A172 (cell line): ENCODE measurements at regions not wholly inside any gene's neighbourhood (a gene's known extent, or its start where the extent isn't known, plus 50 kb on each side); places are given as distances from the start of the nearest gene placed in this dataset.

ENCODE experiments used
- DNase-seq: peaks from one replicate; pipeline ENCODE4 v3.0.0-alpha.2; 2015; ENCODE audit warnings: low spot score

DNA sequence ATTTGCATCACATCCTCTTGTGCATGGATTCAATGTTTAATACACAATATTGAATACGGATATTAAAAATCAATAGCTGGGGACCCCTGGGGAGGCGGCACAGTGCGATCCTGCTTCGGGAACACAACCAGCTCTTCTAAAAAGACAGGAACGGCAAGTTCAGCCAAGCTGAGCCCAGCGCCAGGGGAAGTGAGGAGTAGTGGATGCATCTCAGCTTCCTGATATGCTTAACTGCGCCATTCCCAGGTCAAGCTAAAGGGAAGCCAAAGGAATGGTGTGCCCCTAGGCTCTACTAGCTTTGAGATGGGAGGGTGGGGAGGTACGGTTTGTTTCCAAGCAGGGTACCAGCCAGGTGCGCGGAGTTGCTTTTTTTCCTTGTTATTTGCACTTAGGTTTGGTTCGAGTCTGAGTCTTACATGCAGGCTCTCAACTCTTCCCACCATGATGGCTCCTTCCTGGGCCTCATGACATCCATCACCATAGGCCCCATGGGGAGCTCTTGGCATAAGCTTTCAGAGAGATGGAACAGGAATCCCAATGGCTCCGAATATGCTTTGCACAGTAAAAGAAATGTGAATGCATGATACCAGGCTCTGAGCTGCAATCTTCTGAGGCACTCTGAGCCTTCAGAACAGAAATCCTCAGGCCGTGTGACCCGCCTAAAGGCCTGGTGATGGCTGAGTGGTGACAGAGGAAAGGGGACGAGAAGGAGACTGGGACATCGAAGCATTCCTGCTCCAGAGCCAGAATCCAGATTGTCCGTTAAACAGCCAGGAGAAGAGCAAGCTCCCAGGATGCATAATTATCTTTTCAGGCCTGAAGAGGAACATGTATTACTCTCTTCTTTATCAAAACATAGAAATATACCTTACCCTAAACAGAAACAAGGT, 51.8 kb upstream of the BCOR start:
- DNase-seq, result no peak

DNA sequence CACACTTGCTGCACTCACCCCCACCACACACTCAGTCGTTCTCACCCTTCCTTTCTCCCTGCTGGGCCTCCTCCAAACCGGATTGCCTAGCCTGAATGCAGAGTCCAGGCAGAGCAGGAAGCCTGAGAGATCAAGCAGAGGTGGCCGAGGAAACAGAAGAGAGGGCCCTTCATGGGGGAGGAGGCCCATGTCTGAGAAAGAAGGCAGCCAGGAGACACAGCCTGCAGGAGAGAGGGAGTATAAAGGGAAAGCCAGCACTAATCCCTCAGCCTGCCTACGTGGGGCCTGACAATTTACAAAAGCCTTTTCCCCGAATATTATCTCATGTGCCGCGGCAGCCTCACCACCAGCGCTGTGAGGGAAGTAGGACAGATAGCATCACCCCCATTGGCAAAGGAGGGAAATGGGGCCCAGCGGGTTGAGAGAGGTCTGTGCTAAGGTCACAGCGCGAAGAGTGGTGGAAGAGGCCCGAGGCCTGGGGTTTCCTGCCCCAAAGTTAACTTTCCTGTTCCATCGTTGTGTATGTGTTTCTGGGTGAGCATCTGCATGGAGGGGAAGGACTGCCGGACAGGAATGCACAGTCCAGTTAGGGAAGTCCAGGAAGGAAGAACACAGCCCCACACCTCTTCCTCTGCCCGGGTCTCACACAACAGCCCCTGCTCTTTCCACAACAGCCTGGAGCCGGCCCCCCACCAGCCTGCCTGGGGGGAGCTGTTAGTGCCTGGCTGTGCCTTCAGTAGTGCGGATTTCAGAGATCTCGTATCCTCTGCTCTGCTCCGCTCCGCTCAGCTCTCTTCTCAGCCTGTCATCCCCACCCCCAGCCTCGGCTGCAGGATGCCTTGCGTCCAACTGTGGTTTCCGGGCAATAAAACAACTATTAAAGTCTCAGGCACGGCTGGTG, 50.9 kb upstream of the BCOR start:
- DNase-seq, result no peak

DNA sequence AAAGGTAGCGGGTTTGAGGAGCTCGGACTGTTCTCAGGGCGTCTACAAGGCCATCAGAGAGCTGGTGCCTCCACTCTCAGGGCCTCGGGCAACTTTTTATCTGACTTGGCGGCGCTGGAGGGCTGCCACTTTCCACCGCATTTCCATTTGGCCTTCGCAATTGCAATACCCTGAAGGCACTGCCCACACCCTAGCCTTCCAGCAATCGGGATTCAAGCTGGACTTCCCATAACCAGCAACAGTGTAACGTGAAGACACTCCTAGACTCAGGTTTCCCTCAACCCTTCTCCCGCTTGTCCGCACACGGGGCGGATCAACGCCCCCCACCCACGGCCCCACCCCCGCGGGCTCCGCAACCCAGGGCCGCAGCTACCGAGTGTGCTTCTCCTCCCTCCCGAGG, 50.2 kb upstream of the BCOR start:
- DNase-seq, result no peak
